ENCODE measurements at regions not wholly inside any gene's neighbourhood (a gene's known extent, or its start where the extent isn't known, plus 50 kb on each side); places are given as distances from the start of the nearest gene placed in this dataset.

GRCh38 chr5:125967576-125967975, 455.6 kb upstream of the GRAMD2B start:
- Histone ChIP-seq H3K4me1 (no peaks in the 10 kb centered on the region), H3K27ac (no peak overlapping the region), H3K4me3 (no peak overlapping the region), H3K9me3 (no peaks in the 10 kb centered on the region), H3K27me3 (ENCODE audit: low read depth) (no peaks in the 10 kb centered on the region), H3K36me3 (no peaks in the 10 kb centered on the region)
- intact Hi-C loops (cut with DNase I): no loop called here
- TF ChIP-seq CTCF (IDR thresholded peaks at IDR 0.05): no peak
- DNase-seq: no peak
- ATAC-seq: no peak

GRCh38 chr5:125969011-125969813, 454.0 kb upstream of the GRAMD2B start:
- no peak for TF ChIP-seq CTCF (IDR thresholded peaks at IDR 0.05)
- Histone ChIP-seq H3K27ac (no peak overlapping the region), H3K27me3 (ENCODE audit: low read depth) (no peaks in the 10 kb centered on the region), H3K4me3 (no peak overlapping the region), H3K36me3 (no peaks in the 10 kb centered on the region), H3K9me3 (no peaks in the 10 kb centered on the region), H3K4me1 (no peaks in the 10 kb centered on the region)
- intact Hi-C loops (cut with DNase I): no loop called here
- DNase-seq: no peak
- no peak for ATAC-seq

- ATAC-seq: no peak
- Histone ChIP-seq H3K4me3 (no peak overlapping the region), H3K9me3 (no peaks in the 10 kb centered on the region), H3K27me3 (ENCODE audit: low read depth) (no peaks in the 10 kb centered on the region), H3K27ac (no peak overlapping the region), H3K4me1 (no peaks in the 10 kb centered on the region), H3K36me3 (no peaks in the 10 kb centered on the region)
- intact Hi-C loops (cut with DNase I): no loop called here
- TF ChIP-seq CTCF (IDR thresholded peaks at IDR 0.05): no peak
- no peak for DNase-seq
Measured at GRCh38 chr5:125969814-125970171, 453.4 kb upstream of the GRAMD2B start.

- H3K4me3 ChIP-seq: no peak overlapping the region
- intact Hi-C loops (cut with DNase I): no loop called here
- no peak overlapping the region for H3K27ac ChIP-seq
- no peak for DNase-seq
- no peaks in the 10 kb centered on the region for H3K9me3 ChIP-seq
- no peak for ATAC-seq
- no peak for TF ChIP-seq CTCF (IDR thresholded peaks at IDR 0.05)
- H3K4me1 ChIP-seq: no peaks in the 10 kb centered on the region
- H3K27me3 ChIP-seq (ENCODE audit: low read depth): no peaks in the 10 kb centered on the region
- H3K36me3 ChIP-seq: no peaks in the 10 kb centered on the region
Measured at GRCh38 chr5:125970631-125971307, 452.4 kb upstream of the GRAMD2B start.

- ATAC-seq (no peak), DNase-seq (no peak)
- no peak for TF ChIP-seq CTCF (IDR thresholded peaks at IDR 0.05)
- Histone ChIP-seq H3K9me3 (no peaks in the 10 kb centered on the region), H3K27me3 (ENCODE audit: low read depth) (no peaks in the 10 kb centered on the region), H3K4me3 (no peak overlapping the region), H3K36me3 (no peaks in the 10 kb centered on the region), H3K4me1 (no peaks in the 10 kb centered on the region), H3K27ac (no peak overlapping the region)
- intact Hi-C loops (cut with DNase I): no loop called here
Measured at GRCh38 chr5:125972706-125973105, 450.5 kb upstream of the GRAMD2B start.
